Liver (tissue), 8 donors: ENCODE measurements at regions not wholly inside any gene's neighbourhood (a gene's known extent, or its start where the extent isn't known, plus 50 kb on each side); places are given as distances from the start of the nearest gene placed in this dataset.

Experiments used
- DNase-seq: peaks from one replicate; pipeline ENCODE4 v3.0.0-alpha.2; 2017; ENCODE audit warnings: low spot score
- H3K27ac ChIP-seq, 2 donors: one replicate each; pipeline ENCODE4 v1.7.0; 2013; ENCODE audit warnings: inconsistent platforms in 2 of 2, low read length in 2 of 2, control low read depth in 1 of 2, low read depth in 1 of 2, mild to moderate bottlenecking in 1 of 2
- H3K27me3 ChIP-seq, 4 donors: one replicate each; pipeline versions ENCODE4 v1.6.1 to v1.7.0; 2013; ENCODE audit warnings: low read length in 3 of 4, inconsistent platforms in 1 of 4, mild to moderate bottlenecking in 1 of 4, moderate library complexity in 1 of 4; ENCODE audit not compliant: control insufficient read depth in 4 of 4, insufficient read depth in 4 of 4
- H3K36me3 ChIP-seq, 4 donors: one replicate each; pipeline versions ENCODE4 v1.6.1 to v1.7.0; 2013; ENCODE audit warnings: low read length in 3 of 4, mild to moderate bottlenecking in 3 of 4, low read depth in 1 of 4, moderate library complexity in 1 of 4; ENCODE audit not compliant: control insufficient read depth in 4 of 4, insufficient read depth in 3 of 4
- H3K4me1 ChIP-seq, 4 donors: one replicate each; pipeline versions ENCODE4 v1.6.1 to v1.7.0; 2013; ENCODE audit warnings: low read length in 3 of 4, mild to moderate bottlenecking in 3 of 4, moderate library complexity in 1 of 4; ENCODE audit not compliant: control insufficient read depth in 4 of 4, insufficient read depth in 4 of 4
- H3K4me3 ChIP-seq, 3 donors: one replicate each; pipeline versions ENCODE4 v1.6.1 to v1.7.0; 2013; ENCODE audit warnings: low read length in 3 of 3, control low read depth in 1 of 3, low read depth in 1 of 3, mild to moderate bottlenecking in 1 of 3
- H3K9ac ChIP-seq, 2 donors: one replicate each; pipeline ENCODE4 v1.7.0; 2013; ENCODE audit warnings: low read length in 2 of 2, mild to moderate bottlenecking in 2 of 2, moderate library complexity in 2 of 2, control low read depth in 1 of 2, low read depth in 1 of 2
- H3K9me3 ChIP-seq, 4 donors: one replicate each; pipeline versions ENCODE4 v1.6.1 to v1.7.0; 2013; ENCODE audit warnings: low read length in 3 of 4; ENCODE audit not compliant: control insufficient read depth in 4 of 4
- EGR1 ChIP-seq, 2 donors: IDR thresholded peaks; 2 replicates each; pipeline ENCODE4 v1.6.1; 2016 to 2018; ENCODE audit warnings: antibody characterized with exemption in 2 of 2, low read depth in 2 of 2
- FOXA1 ChIP-seq: IDR thresholded peaks from 2 replicates; pipeline ENCODE4 v1.6.1; 2016; ENCODE audit warnings: antibody characterized with exemption
- FOXA2 ChIP-seq: IDR thresholded peaks from 2 replicates; pipeline ENCODE4 v1.6.1; 2016; ENCODE audit warnings: antibody characterized with exemption
- GABPA ChIP-seq, 2 donors: IDR thresholded peaks in 1 of 2; conservative IDR thresholded peaks in 1 of 2; 2 replicates each; pipeline ENCODE4 v1.6.1; 2016; ENCODE audit warnings: antibody characterized with exemption in 2 of 2, mild to moderate bottlenecking in 1 of 2, moderate library complexity in 1 of 2
- HNF4A ChIP-seq, 2 donors: conservative IDR thresholded peaks; 2 replicates each; pipeline ENCODE4 v1.6.1; 2016; ENCODE audit warnings: antibody characterized with exemption in 2 of 2, mild to moderate bottlenecking in 2 of 2
- HNF4G ChIP-seq: IDR thresholded peaks from 2 replicates; pipeline ENCODE4 v1.6.1; 2016; ENCODE audit warnings: antibody characterized with exemption
- JUND ChIP-seq, 2 donors: IDR thresholded peaks; 2 replicates each; pipeline ENCODE4 v1.6.1; 2016; ENCODE audit warnings: antibody characterized with exemption in 2 of 2
- NR2F2 ChIP-seq: IDR thresholded peaks from 2 replicates; pipeline ENCODE4 v1.6.1; 2016; ENCODE audit warnings: antibody characterized with exemption
- RAD21 ChIP-seq, 2 donors: IDR thresholded peaks; 2 replicates each; pipeline ENCODE4 v1.6.1; 2016; ENCODE audit warnings: antibody characterized with exemption in 2 of 2, mild to moderate bottlenecking in 2 of 2
- RXRA ChIP-seq, 2 donors: IDR thresholded peaks; 2 replicates each; pipeline ENCODE4 v1.6.1; 2017 to 2018; ENCODE audit warnings: antibody characterized with exemption in 2 of 2, mild to moderate bottlenecking in 1 of 2
- SP1 ChIP-seq: IDR thresholded peaks from 2 replicates; pipeline ENCODE4 v1.6.1; 2018; ENCODE audit warnings: antibody characterized with exemption, mild to moderate bottlenecking
- TAF1 ChIP-seq: conservative IDR thresholded peaks from 2 replicates; pipeline ENCODE4 v1.6.1; 2016; ENCODE audit warnings: antibody characterized with exemption, mild to moderate bottlenecking
- YY1 ChIP-seq: IDR thresholded peaks from 2 replicates; pipeline ENCODE4 v1.6.1; 2016; ENCODE audit warnings: antibody characterized with exemption, mild to moderate bottlenecking
- WGBS: extraction: QIAGEN DNeasy Blood & Tissue Kit; methylation state at CpG from one replicate; pipeline ENCODE4 v1.1.7; 2013; 5-methylcytosine and 5-hydroxymethylcytosine counted together
- TF ChIP-seq, protein P1 (sequence below): IDR thresholded peaks from 2 replicates; pipeline ENCODE4 v1.6.1; 2016; ENCODE audit warnings: antibody characterized with exemption
- TF ChIP-seq, protein P2 (sequence below): IDR thresholded peaks from 2 replicates; pipeline ENCODE4 v1.6.1; 2016; ENCODE audit warnings: antibody characterized with exemption
- TF ChIP-seq, protein P3 (sequence below): IDR thresholded peaks from 2 replicates; pipeline ENCODE4 v1.6.1; 2016; ENCODE audit warnings: antibody characterized with exemption, mild to moderate bottlenecking
- TF ChIP-seq, protein P4 (sequence below): IDR thresholded peaks from 2 replicates; pipeline ENCODE4 v1.6.1; 2016; ENCODE audit warnings: antibody characterized with exemption
- TF ChIP-seq, protein P5 (sequence below): fragments of 150-350 bp; IDR thresholded peaks from 2 replicates; pipeline ENCODE4 v1.5.1; 2017; ENCODE audit warnings: improper control_type of control experiment, low read depth, low read length; ENCODE audit not compliant: missing input control
- donor health status: healthy.
- donor health status: healthy.
- donor health status: healthy.
- donor health status: healthy.
- donor health status: healthy.

DNA sequence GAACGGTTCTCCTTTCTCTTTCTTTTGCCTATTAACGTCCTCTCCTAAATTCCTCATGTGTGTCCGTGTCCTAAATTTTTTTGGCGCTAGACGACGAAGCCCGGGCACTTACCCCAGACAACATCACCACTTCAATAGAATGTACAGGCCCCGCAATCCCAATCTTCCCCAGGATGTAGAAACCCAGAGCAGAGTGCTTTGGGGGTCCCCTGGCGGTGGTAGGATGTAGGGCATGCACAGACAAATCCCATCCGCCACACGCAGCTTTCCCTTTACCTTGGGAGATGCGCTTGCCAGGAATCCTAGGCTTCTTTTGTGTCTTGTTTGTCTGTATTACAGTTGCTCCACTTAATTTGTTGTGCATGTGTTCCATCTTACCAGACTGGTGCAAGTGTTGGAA lies 417.3 kb upstream of the ARID1B start:
- H3K27me3 ChIP-seq = no peaks in the 10 kb centered on the region
- 90% methylated on average over 12 of the region's 12 CpGs for WGBS

DNA sequence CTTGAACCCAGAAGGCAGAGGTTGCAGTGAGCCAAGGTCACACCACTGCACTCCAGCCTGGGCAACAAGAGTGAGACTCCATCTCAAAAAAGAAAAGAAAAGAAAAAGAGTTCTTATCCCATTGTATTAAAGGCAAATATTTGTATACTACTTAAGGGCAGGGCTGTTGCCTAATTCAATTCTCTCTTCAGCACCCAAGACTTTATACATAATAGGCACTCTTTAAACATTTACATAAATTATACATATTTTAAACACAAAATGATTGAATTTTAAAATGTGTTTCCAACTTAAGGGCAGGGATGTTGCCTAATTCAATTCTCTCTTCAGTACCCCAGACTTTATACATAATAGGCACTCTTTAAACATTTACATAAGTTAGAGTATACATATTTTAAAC lies 424.3 kb upstream of the ARID1B start:
- Histone ChIP-seq H3K9ac (no peak overlapping the region), H3K36me3 (no peaks in the 10 kb centered on the region), H3K4me3 (no peak overlapping the region), H3K9me3 (no peaks in the 10 kb centered on the region), H3K4me1 (no peaks in the 10 kb centered on the region), H3K27ac (no peak overlapping the region), H3K27me3 (no peaks in the 10 kb centered on the region)
- no peak for TF ChIP-seq HNF4G
- no peak for TF ChIP-seq HNF4A (conservative IDR thresholded peaks at IDR 0.05)
- TF ChIP-seq, protein P1, sequence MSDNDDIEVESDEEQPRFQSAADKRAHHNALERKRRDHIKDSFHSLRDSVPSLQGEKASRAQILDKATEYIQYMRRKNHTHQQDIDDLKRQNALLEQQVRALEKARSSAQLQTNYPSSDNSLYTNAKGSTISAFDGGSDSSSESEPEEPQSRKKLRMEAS = no peak
- TF ChIP-seq TAF1 = no peak
- no peak for TF ChIP-seq NR2F2
- no peak for TF ChIP-seq EGR1 (IDR thresholded peaks at IDR 0.05; ENCODE audit: low read depth in 2 of 2)
- TF ChIP-seq GABPA (IDR thresholded peaks at IDR 0.05 in 1 of 2, conservative IDR thresholded peaks at IDR 0.05 in 1 of 2) = no peak
- no peak for TF ChIP-seq SP1
- no peak for TF ChIP-seq FOXA2
- TF ChIP-seq, protein P2, sequence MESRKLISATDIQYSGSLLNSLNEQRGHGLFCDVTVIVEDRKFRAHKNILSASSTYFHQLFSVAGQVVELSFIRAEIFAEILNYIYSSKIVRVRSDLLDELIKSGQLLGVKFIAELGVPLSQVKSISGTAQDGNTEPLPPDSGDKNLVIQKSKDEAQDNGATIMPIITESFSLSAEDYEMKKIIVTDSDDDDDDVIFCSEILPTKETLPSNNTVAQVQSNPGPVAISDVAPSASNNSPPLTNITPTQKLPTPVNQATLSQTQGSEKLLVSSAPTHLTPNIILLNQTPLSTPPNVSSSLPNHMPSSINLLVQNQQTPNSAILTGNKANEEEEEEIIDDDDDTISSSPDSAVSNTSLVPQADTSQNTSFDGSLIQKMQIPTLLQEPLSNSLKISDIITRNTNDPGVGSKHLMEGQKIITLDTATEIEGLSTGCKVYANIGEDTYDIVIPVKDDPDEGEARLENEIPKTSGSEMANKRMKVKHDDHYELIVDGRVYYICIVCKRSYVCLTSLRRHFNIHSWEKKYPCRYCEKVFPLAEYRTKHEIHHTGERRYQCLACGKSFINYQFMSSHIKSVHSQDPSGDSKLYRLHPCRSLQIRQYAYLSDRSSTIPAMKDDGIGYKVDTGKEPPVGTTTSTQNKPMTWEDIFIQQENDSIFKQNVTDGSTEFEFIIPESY = no peak
- TF ChIP-seq RAD21 (IDR thresholded peaks at IDR 0.05) = no peak
- no peak for TF ChIP-seq JUND (IDR thresholded peaks at IDR 0.05)
- no peak for TF ChIP-seq RXRA (IDR thresholded peaks at IDR 0.05)
- TF ChIP-seq, protein P3, sequence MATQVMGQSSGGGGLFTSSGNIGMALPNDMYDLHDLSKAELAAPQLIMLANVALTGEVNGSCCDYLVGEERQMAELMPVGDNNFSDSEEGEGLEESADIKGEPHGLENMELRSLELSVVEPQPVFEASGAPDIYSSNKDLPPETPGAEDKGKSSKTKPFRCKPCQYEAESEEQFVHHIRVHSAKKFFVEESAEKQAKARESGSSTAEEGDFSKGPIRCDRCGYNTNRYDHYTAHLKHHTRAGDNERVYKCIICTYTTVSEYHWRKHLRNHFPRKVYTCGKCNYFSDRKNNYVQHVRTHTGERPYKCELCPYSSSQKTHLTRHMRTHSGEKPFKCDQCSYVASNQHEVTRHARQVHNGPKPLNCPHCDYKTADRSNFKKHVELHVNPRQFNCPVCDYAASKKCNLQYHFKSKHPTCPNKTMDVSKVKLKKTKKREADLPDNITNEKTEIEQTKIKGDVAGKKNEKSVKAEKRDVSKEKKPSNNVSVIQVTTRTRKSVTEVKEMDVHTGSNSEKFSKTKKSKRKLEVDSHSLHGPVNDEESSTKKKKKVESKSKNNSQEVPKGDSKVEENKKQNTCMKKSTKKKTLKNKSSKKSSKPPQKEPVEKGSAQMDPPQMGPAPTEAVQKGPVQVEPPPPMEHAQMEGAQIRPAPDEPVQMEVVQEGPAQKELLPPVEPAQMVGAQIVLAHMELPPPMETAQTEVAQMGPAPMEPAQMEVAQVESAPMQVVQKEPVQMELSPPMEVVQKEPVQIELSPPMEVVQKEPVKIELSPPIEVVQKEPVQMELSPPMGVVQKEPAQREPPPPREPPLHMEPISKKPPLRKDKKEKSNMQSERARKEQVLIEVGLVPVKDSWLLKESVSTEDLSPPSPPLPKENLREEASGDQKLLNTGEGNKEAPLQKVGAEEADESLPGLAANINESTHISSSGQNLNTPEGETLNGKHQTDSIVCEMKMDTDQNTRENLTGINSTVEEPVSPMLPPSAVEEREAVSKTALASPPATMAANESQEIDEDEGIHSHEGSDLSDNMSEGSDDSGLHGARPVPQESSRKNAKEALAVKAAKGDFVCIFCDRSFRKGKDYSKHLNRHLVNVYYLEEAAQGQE = no peak
- TF ChIP-seq, protein P4, sequence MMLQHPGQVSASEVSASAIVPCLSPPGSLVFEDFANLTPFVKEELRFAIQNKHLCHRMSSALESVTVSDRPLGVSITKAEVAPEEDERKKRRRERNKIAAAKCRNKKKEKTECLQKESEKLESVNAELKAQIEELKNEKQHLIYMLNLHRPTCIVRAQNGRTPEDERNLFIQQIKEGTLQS = no peak
- TF ChIP-seq FOXA1 = no peak
- TF ChIP-seq YY1 = no peak
- no peak for DNase-seq

More for the DNA sequence above, 417.3 kb upstream of the ARID1B start:
- no peak overlapping the region for H3K27ac ChIP-seq
- H3K36me3 ChIP-seq = no peaks in the 10 kb centered on the region
- no peak for TF ChIP-seq YY1
- no peak for TF ChIP-seq HNF4G
- TF ChIP-seq FOXA2 = no peak
- no peak for TF ChIP-seq JUND (IDR thresholded peaks at IDR 0.05)
- no peak for TF ChIP-seq HNF4A (conservative IDR thresholded peaks at IDR 0.05)
- TF ChIP-seq, protein P2 = no peak
- no peak for TF ChIP-seq GABPA (IDR thresholded peaks at IDR 0.05 in 1 of 2, conservative IDR thresholded peaks at IDR 0.05 in 1 of 2)
- TF ChIP-seq, protein P5, sequence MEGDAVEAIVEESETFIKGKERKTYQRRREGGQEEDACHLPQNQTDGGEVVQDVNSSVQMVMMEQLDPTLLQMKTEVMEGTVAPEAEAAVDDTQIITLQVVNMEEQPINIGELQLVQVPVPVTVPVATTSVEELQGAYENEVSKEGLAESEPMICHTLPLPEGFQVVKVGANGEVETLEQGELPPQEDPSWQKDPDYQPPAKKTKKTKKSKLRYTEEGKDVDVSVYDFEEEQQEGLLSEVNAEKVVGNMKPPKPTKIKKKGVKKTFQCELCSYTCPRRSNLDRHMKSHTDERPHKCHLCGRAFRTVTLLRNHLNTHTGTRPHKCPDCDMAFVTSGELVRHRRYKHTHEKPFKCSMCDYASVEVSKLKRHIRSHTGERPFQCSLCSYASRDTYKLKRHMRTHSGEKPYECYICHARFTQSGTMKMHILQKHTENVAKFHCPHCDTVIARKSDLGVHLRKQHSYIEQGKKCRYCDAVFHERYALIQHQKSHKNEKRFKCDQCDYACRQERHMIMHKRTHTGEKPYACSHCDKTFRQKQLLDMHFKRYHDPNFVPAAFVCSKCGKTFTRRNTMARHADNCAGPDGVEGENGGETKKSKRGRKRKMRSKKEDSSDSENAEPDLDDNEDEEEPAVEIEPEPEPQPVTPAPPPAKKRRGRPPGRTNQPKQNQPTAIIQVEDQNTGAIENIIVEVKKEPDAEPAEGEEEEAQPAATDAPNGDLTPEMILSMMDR = no peak
- TF ChIP-seq RAD21 (IDR thresholded peaks at IDR 0.05) = no peak
- TF ChIP-seq NR2F2 = no peak
- TF ChIP-seq EGR1 (IDR thresholded peaks at IDR 0.05; ENCODE audit: low read depth in 2 of 2) = no peak
- no peak for TF ChIP-seq FOXA1
- no peaks in the 10 kb centered on the region for H3K4me1 ChIP-seq
- no peak overlapping the region for H3K4me3 ChIP-seq
- no peak for DNase-seq
- no peak overlapping the region for H3K9ac ChIP-seq
- no peaks in the 10 kb centered on the region for H3K9me3 ChIP-seq
